Natural killer cell (primary cell): ENCODE measurements at regions not wholly inside any gene's neighbourhood (a gene's known extent, or its start where the extent isn't known, plus 50 kb on each side); places are given as distances from the start of the nearest gene placed in this dataset.

Source experiments
- ATAC-seq, 3 donors: fragments of 150-1000 bp in 2 of 3; fragments of 200-7000 bp in 1 of 3; cut with Tn5 transposase; 1 replicate in 1 of 3; 2 replicates in 2 of 3; pipeline ENCODE4 v1.10.0; 2021; ENCODE audit warnings: mild to moderate bottlenecking in 2 of 3, moderate library complexity in 2 of 3
- DNase-seq, 2 donors: peaks; one replicate each; pipeline versions ENCODE4 v3.0.0 to v3.0.0-alpha.2; 2013 to 2021; ENCODE audit warnings: mixed read lengths in 1 of 2
- H3K27ac ChIP-seq: one replicate; pipeline ENCODE4 v1.5.1; 2013; ENCODE audit warnings: mild to moderate bottlenecking, low read length
- H3K27me3 ChIP-seq: one replicate; pipeline ENCODE4 v1.6.1; 2013; ENCODE audit warnings: low read length; ENCODE audit not compliant: control insufficient read depth, insufficient read depth
- H3K36me3 ChIP-seq: one replicate; pipeline ENCODE4 v1.6.1; 2013; ENCODE audit warnings: low read length; ENCODE audit not compliant: control insufficient read depth, insufficient read depth
- H3K4me1 ChIP-seq: one replicate; pipeline ENCODE4 v1.6.1; 2013; ENCODE audit warnings: low read length; ENCODE audit not compliant: control insufficient read depth, insufficient read depth
- H3K4me3 ChIP-seq: one replicate; pipeline ENCODE4 v1.5.1; 2013; ENCODE audit warnings: low read length
- H3K9me3 ChIP-seq: one replicate; pipeline ENCODE4 v1.6.1; 2013; ENCODE audit warnings: low read length; ENCODE audit not compliant: control insufficient read depth, insufficient read depth
- H3K27ac Mint-ChIP-seq, 2 donors: one replicate each; pipeline ENCODE4 v1.8.0; 2022; ENCODE audit warnings: mild to moderate bottlenecking in 2 of 2, mixed read lengths in 2 of 2, moderate library complexity in 1 of 2
- H3K27me3 Mint-ChIP-seq, 2 donors: one replicate each; pipeline ENCODE4 v1.8.0; 2022; ENCODE audit warnings: low read depth in 2 of 2, mixed read lengths in 2 of 2
- H3K36me3 Mint-ChIP-seq: one replicate; pipeline ENCODE4 v1.8.0; 2022; ENCODE audit warnings: mixed read lengths
- H3K4me1 Mint-ChIP-seq, 2 donors: one replicate each; pipeline ENCODE4 v1.8.0; 2022; ENCODE audit warnings: mixed read lengths in 2 of 2
- H3K4me3 Mint-ChIP-seq: one replicate; pipeline ENCODE4 v1.8.0; 2022; ENCODE audit warnings: mild to moderate bottlenecking, moderate library complexity, mixed read lengths
- H3K9me3 Mint-ChIP-seq, 2 donors: one replicate each; pipeline ENCODE4 v1.8.0; 2022; ENCODE audit warnings: mixed read lengths in 2 of 2
- CTCF ChIP-seq: fragments of 200-600 bp; IDR thresholded peaks from one replicate; pipeline ENCODE4 v1.8.0; 2022; ENCODE audit warnings: antibody characterized with exemption
- WGBS: methylation state at CpG from one replicate; pipeline ENCODE4 v1.1.7; 2013; ENCODE audit warnings: missing lambda C conversion rate; ENCODE audit not compliant: insufficient coverage; 5-methylcytosine and 5-hydroxymethylcytosine counted together
- intact Hi-C: fragments of 100-400 bp; cut with micrococcal nuclease; formaldehyde crosslinking; loops from one replicate; pipeline ENCODE4 v1.14.2; 2022

- no peaks in the 10 kb centered on the region for H3K27me3 ChIP-seq
- no peak for TF ChIP-seq CTCF
- peaks cover 7% of the 10 kb centered on the region for H3K4me1 ChIP-seq
- no peaks in the 10 kb centered on the region for H3K9me3 Mint-ChIP-seq
- no peak overlapping the region for H3K4me3 ChIP-seq
- no peak overlapping the region for H3K27ac Mint-ChIP-seq
- intact Hi-C loops = no loop called here
- H3K27me3 Mint-ChIP-seq = peaks cover 27 to 38% of the 10 kb centered on the region in 2 donors
- DNase-seq = no peak
- peaks cover 4 to 8% of the 10 kb centered on the region in 2 donors for H3K4me1 Mint-ChIP-seq
- H3K9me3 ChIP-seq = no peaks in the 10 kb centered on the region
- WGBS = 89% methylated on average over 4 of the region's 5 CpGs
- H3K4me3 Mint-ChIP-seq = no peak overlapping the region
- ATAC-seq = no peak
- no peaks in the 10 kb centered on the region for H3K36me3 Mint-ChIP-seq
- no peak overlapping the region for H3K27ac ChIP-seq
- no peaks in the 10 kb centered on the region for H3K36me3 ChIP-seq
These were observed 116.8 kb upstream of the TNFAIP3 start for GRCh38 chr6:137750297-137750696.

- no peak for DNase-seq
- no peak for ATAC-seq
- no peak overlapping the region for H3K4me3 Mint-ChIP-seq
- peaks cover 31 to 45% of the 10 kb centered on the region in 2 donors for H3K27me3 Mint-ChIP-seq
- Histone ChIP-seq H3K4me3 (no peak overlapping the region), H3K27ac (no peak overlapping the region), H3K4me1 (peaks cover 7% of the 10 kb centered on the region), H3K27me3 (no peaks in the 10 kb centered on the region), H3K9me3 (no peaks in the 10 kb centered on the region), H3K36me3 (no peaks in the 10 kb centered on the region)
- no peak for TF ChIP-seq CTCF
- H3K4me1 Mint-ChIP-seq = peaks cover 0 to 9% of the 10 kb centered on the region in 2 donors
- H3K9me3 Mint-ChIP-seq = no peaks in the 10 kb centered on the region
- H3K36me3 Mint-ChIP-seq = no peaks in the 10 kb centered on the region
- H3K27ac Mint-ChIP-seq = no peak overlapping the region
- intact Hi-C loops = no loop called here
- WGBS = 84% methylated on average over 8 of the region's 8 CpGs
These were observed 115.1 kb upstream of the TNFAIP3 start for GRCh38 chr6:137751768-137752560.

DNA sequence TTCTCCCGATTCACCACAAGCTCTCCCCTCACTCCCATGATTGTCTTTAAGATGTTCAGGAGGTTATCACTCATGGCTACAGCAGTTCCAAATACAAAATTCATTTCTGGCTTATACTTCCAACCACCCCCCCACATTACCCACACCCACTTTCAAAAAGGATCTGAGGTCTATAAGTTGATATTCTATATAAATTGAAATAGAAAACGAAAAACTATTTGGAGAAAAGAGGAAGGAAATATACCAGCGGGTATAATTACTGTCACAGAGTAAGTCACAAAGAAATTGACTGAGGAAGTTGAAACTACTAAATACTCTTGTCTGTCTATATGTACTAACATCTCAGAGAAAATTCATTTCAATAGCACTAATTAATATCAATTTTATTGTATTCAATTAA lies 112.7 kb upstream of the TNFAIP3 start:
- H3K27me3 ChIP-seq = no peaks in the 10 kb centered on the region
- no peak for TF ChIP-seq CTCF
- Mint-ChIP-seq H3K9me3 (no peaks in the 10 kb centered on the region), H3K27me3 (peaks cover 31 to 45% of the 10 kb centered on the region in 2 donors), H3K4me1 (peaks cover 0 to 14% of the 10 kb centered on the region in 2 donors), H3K36me3 (no peaks in the 10 kb centered on the region), H3K4me3 (no peak overlapping the region), H3K27ac (no peak overlapping the region)
- no peaks in the 10 kb centered on the region for H3K9me3 ChIP-seq
- WGBS = 80% methylated on average over 1 of the region's 3 CpGs
- no peak overlapping the region for H3K4me3 ChIP-seq
- peak overlapping the region; percentile 26 for H3K27ac ChIP-seq
- peaks cover 7% of the 10 kb centered on the region for H3K4me1 ChIP-seq
- ATAC-seq (no peak), DNase-seq (no peak)
- no peaks in the 10 kb centered on the region for H3K36me3 ChIP-seq
- intact Hi-C loops = no loop called here

DNA sequence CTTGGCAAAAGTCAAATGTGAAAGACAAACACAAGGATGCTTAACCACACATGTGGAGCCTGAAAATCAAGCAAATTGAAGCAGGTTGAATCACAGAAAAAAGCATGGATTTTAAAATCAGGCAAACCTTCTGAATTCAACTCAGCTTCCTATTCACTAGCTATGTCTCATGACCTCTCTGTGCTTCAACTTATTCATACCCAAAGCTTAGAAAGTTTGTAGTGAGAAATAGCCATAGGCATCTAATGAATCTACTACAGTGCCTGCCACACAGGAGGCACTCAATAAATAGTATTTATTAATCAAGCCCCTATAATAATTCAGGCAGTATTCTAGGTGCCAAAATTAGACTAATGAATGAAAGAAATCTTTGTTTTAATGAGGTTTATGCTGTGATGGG lies 112.2 kb upstream of the TNFAIP3 start:
- H3K9me3 Mint-ChIP-seq = no peaks in the 10 kb centered on the region
- DNase-seq (no peak), ATAC-seq (no peak)
- H3K27me3 ChIP-seq = no peaks in the 10 kb centered on the region
- H3K9me3 ChIP-seq = no peaks in the 10 kb centered on the region
- H3K27ac ChIP-seq = no peak overlapping the region
- intact Hi-C loops = no loop called here
- no peaks in the 10 kb centered on the region for H3K36me3 Mint-ChIP-seq
- peaks cover 7% of the 10 kb centered on the region for H3K4me1 ChIP-seq
- no peak overlapping the region for H3K27ac Mint-ChIP-seq
- TF ChIP-seq CTCF = no peak
- peaks cover 30 to 40% of the 10 kb centered on the region in 2 donors for H3K27me3 Mint-ChIP-seq
- H3K4me3 ChIP-seq = no peak overlapping the region
- H3K36me3 ChIP-seq = no peaks in the 10 kb centered on the region
- peaks cover 0 to 14% of the 10 kb centered on the region in 2 donors for H3K4me1 Mint-ChIP-seq
- no peak overlapping the region for H3K4me3 Mint-ChIP-seq
